ENCODE measurements at regions not wholly inside any gene's neighbourhood (a gene's known extent, or its start where the extent isn't known, plus 50 kb on each side); places are given as distances from the start of the nearest gene placed in this dataset.

GRCh38 chr6:66675906-66676305 is 968.9 kb upstream of the EYS start:
- 82% methylated on average over 2 of the region's 5 CpGs for WGBS (ENCODE audit: insufficient coverage)
- no peaks in the 10 kb centered on the region for H3K9me3 ChIP-seq (ENCODE audit: control insufficient read depth, insufficient read depth, low read length)
- intact Hi-C loops (cut with micrococcal nuclease) = no loop called here
- H3K4me3 ChIP-seq (ENCODE audit: low read length) = no peak overlapping the region
- Mint-ChIP-seq H3K4me3 (no peak overlapping the region), H3K27ac (no peak overlapping the region), H3K27me3 (ENCODE audit: low read depth in 2 of 2) (no peaks in the 10 kb centered on the region), H3K36me3 (no peaks in the 10 kb centered on the region), H3K4me1 (no peaks in the 10 kb centered on the region), H3K9me3 (peaks cover 11 to 17% of the 10 kb centered on the region in 2 donors)
- no peaks in the 10 kb centered on the region for H3K4me1 ChIP-seq (ENCODE audit: control insufficient read depth, insufficient read depth, low read length)
- H3K27ac ChIP-seq (ENCODE audit: low read length) = no peak overlapping the region
- no peaks in the 10 kb centered on the region for H3K27me3 ChIP-seq (ENCODE audit: control insufficient read depth, insufficient read depth, low read length)
- DNase-seq (no peak), ATAC-seq (no peak)
- H3K36me3 ChIP-seq (ENCODE audit: control insufficient read depth, insufficient read depth, low read length) = no peaks in the 10 kb centered on the region
- TF ChIP-seq, protein P1, sequence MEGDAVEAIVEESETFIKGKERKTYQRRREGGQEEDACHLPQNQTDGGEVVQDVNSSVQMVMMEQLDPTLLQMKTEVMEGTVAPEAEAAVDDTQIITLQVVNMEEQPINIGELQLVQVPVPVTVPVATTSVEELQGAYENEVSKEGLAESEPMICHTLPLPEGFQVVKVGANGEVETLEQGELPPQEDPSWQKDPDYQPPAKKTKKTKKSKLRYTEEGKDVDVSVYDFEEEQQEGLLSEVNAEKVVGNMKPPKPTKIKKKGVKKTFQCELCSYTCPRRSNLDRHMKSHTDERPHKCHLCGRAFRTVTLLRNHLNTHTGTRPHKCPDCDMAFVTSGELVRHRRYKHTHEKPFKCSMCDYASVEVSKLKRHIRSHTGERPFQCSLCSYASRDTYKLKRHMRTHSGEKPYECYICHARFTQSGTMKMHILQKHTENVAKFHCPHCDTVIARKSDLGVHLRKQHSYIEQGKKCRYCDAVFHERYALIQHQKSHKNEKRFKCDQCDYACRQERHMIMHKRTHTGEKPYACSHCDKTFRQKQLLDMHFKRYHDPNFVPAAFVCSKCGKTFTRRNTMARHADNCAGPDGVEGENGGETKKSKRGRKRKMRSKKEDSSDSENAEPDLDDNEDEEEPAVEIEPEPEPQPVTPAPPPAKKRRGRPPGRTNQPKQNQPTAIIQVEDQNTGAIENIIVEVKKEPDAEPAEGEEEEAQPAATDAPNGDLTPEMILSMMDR (IDR thresholded peaks at IDR 0.05) = no peak

DNA sequence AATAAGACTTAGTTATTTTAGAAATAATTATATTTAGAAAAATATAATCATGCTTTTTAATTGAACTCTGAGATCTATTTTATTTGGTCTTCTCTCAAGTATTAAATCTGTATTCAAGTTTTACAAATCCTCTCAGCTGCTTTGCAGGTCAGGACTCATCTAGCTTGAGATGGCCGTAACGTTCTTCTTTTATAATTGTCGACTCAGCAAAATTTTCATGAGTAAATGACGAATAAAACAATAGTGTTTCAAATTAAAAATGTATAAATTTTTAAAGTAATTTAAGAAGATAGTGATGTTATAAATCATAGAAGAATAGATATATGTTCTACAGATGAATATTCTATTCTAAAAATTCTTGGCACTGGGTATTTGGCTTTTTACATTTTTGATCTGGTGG is 957.1 kb upstream of the EYS start:
- intact Hi-C loops (cut with micrococcal nuclease) = no loop called here
- no peak overlapping the region for H3K27ac Mint-ChIP-seq
- ATAC-seq (no peak), DNase-seq (no peak)
- Histone ChIP-seq H3K9me3 (ENCODE audit: control insufficient read depth, insufficient read depth, low read length) (no peaks in the 10 kb centered on the region), H3K36me3 (ENCODE audit: control insufficient read depth, insufficient read depth, low read length) (no peaks in the 10 kb centered on the region), H3K4me1 (ENCODE audit: control insufficient read depth, insufficient read depth, low read length) (no peaks in the 10 kb centered on the region), H3K27me3 (ENCODE audit: control insufficient read depth, insufficient read depth, low read length) (no peaks in the 10 kb centered on the region), H3K4me3 (ENCODE audit: low read length) (no peak overlapping the region), H3K27ac (ENCODE audit: low read length) (no peak overlapping the region)
- TF ChIP-seq, protein P1 (IDR thresholded peaks at IDR 0.05) = no peak
- WGBS (ENCODE audit: insufficient coverage) = 95% methylated on average over 3 of the region's 4 CpGs
- H3K4me1 Mint-ChIP-seq = no peaks in the 10 kb centered on the region
- no peaks in the 10 kb centered on the region for H3K27me3 Mint-ChIP-seq (ENCODE audit: low read depth in 2 of 2)
- H3K9me3 Mint-ChIP-seq = peaks cover 4 to 7% of the 10 kb centered on the region in 2 donors
- no peaks in the 10 kb centered on the region for H3K36me3 Mint-ChIP-seq
- H3K4me3 Mint-ChIP-seq = no peak overlapping the region

GRCh38 chr6:66662721-66663507 is 955.9 kb upstream of the EYS start:
- H3K4me3 ChIP-seq (ENCODE audit: low read length) = no peak overlapping the region
- TF ChIP-seq, protein P1 (IDR thresholded peaks at IDR 0.05) = no peak
- H3K4me3 Mint-ChIP-seq = no peak overlapping the region
- no peak for DNase-seq
- H3K27me3 ChIP-seq (ENCODE audit: control insufficient read depth, insufficient read depth, low read length) = no peaks in the 10 kb centered on the region
- intact Hi-C loops (cut with micrococcal nuclease) = no loop called here
- no peak for ATAC-seq
- no peaks in the 10 kb centered on the region for H3K4me1 ChIP-seq (ENCODE audit: control insufficient read depth, insufficient read depth, low read length)
- H3K27ac Mint-ChIP-seq = no peak overlapping the region
- H3K4me1 Mint-ChIP-seq = no peaks in the 10 kb centered on the region
- H3K27me3 Mint-ChIP-seq (ENCODE audit: low read depth in 2 of 2) = no peaks in the 10 kb centered on the region
- 77% methylated on average over 5 of the region's 6 CpGs for WGBS (ENCODE audit: insufficient coverage)
- no peaks in the 10 kb centered on the region for H3K36me3 ChIP-seq (ENCODE audit: control insufficient read depth, insufficient read depth, low read length)
- no peak overlapping the region for H3K27ac ChIP-seq (ENCODE audit: low read length)
- no peaks in the 10 kb centered on the region for H3K9me3 ChIP-seq (ENCODE audit: control insufficient read depth, insufficient read depth, low read length)
- H3K36me3 Mint-ChIP-seq = no peaks in the 10 kb centered on the region
- peaks cover 3 to 4% of the 10 kb centered on the region in 2 donors for H3K9me3 Mint-ChIP-seq

DNA sequence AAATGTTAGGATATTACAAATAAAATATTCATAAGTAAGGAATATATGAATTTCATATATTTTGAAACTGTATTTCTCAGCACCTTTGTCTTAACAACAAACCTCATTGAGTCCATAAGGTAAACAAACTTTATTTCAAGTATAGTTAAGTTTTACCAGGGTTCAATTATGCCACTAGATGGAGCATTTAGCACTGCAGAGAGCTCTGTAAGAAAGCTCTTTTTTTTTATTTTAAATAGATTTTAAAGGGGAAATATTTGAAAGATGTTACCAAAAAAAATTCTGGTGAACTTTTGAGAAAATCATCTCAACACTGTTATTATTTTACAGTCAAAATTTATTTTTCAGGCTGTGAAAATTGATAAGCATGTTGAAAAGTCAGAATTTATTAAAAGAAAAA is 955.2 kb upstream of the EYS start:
- Mint-ChIP-seq H3K9me3 (peaks cover 3 to 4% of the 10 kb centered on the region in 2 donors), H3K4me1 (no peaks in the 10 kb centered on the region), H3K27me3 (ENCODE audit: low read depth in 2 of 2) (no peaks in the 10 kb centered on the region), H3K36me3 (no peaks in the 10 kb centered on the region), H3K4me3 (no peak overlapping the region), H3K27ac (no peak overlapping the region)
- DNase-seq (no peak), ATAC-seq (no peak)
- H3K27me3 ChIP-seq (ENCODE audit: control insufficient read depth, insufficient read depth, low read length) = no peaks in the 10 kb centered on the region
- no peaks in the 10 kb centered on the region for H3K9me3 ChIP-seq (ENCODE audit: control insufficient read depth, insufficient read depth, low read length)
- TF ChIP-seq, protein P1 (IDR thresholded peaks at IDR 0.05) = no peak
- no peak overlapping the region for H3K27ac ChIP-seq (ENCODE audit: low read length)
- no peaks in the 10 kb centered on the region for H3K36me3 ChIP-seq (ENCODE audit: control insufficient read depth, insufficient read depth, low read length)
- H3K4me1 ChIP-seq (ENCODE audit: control insufficient read depth, insufficient read depth, low read length) = no peaks in the 10 kb centered on the region
- intact Hi-C loops (cut with micrococcal nuclease) = no loop called here
- H3K4me3 ChIP-seq (ENCODE audit: low read length) = no peak overlapping the region
